Kidney epithelial cell (primary cell): ENCODE measurements at regions not wholly inside any gene's neighbourhood (a gene's known extent, or its start where the extent isn't known, plus 50 kb on each side); places are given as distances from the start of the nearest gene placed in this dataset.

Source experiments
- DNase-seq: peaks from one replicate; pipeline ENCODE4 v3.0.0-alpha.2; 2010; ENCODE audit warnings: low read depth
- H3K27me3 ChIP-seq: 2 replicates; pipeline ENCODE4 v1.6.0; 2011; ENCODE audit warnings: low read length; ENCODE audit not compliant: control insufficient read depth, insufficient read depth
- H3K36me3 ChIP-seq: 2 replicates; pipeline ENCODE4 v1.5.1; 2011; ENCODE audit warnings: low read length; ENCODE audit not compliant: control insufficient read depth, insufficient read depth
- H3K4me3 ChIP-seq: 2 replicates; pipeline ENCODE4 v1.5.1; 2011; ENCODE audit warnings: low read depth, mild to moderate bottlenecking, control low read depth, low read length
- CTCF ChIP-seq: IDR thresholded peaks from 2 replicates; pipeline ENCODE4 v1.5.1; 2011; ENCODE audit warnings: mild to moderate bottlenecking, moderate library complexity, low read length, control low read depth, inconsistent platforms; ENCODE audit not compliant: insufficient read depth, poor library complexity, severe bottlenecking

DNA sequence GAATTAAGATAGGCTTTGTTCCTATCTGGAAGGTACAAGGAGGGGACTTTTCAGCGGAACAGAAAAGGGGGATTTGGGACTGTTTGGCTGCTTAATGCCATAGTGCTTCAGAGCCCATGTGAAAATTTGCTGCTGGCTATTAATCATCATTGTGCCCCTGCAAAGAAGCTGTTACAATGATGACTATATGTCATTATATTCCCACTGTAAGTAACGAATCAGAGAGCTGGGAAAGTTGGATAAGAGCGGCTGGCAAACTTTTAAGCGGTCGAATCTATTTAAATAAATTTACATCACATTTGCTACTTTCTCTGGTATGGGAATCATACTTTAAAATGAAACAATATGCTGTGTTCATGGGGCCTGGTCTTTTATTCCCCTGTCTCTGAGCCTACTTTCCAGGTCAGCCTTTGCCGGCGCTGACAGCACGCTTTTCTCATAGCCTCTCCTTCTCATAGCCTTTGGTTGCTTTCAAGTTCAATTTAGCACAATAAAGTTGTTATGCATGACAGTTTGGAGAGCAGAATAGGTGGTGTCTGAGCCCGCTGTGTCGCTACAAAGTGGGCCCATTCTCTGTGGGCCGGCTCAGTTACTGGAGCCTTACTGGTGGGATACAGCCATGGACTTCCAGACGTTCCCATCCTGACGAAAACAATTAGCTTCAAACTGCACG, 271.2 kb upstream of the TMEM161B start:
- Histone ChIP-seq H3K27me3 (peaks cover 6% of the 10 kb centered on the region), H3K4me3 (no peak overlapping the region), H3K36me3 (no peaks in the 10 kb centered on the region)
- no peak for DNase-seq
- no peak for TF ChIP-seq CTCF

- TF ChIP-seq CTCF, result no peak
- DNase-seq, result no peak
- no peak overlapping the region for H3K4me3 ChIP-seq
- H3K27me3 ChIP-seq, result peaks cover 6% of the 10 kb centered on the region
- H3K36me3 ChIP-seq, result no peaks in the 10 kb centered on the region
Observed at GRCh38 chr5:88539026-88539425, 270.4 kb upstream of the TMEM161B start.

- no peak for DNase-seq
- no peak for TF ChIP-seq CTCF
- Histone ChIP-seq H3K36me3 (no peaks in the 10 kb centered on the region), H3K4me3 (no peak overlapping the region), H3K27me3 (peaks cover 6% of the 10 kb centered on the region)
Observed at GRCh38 chr5:88536146-88536545, 267.5 kb upstream of the TMEM161B start.

GRCh38 chr5:88524941-88525340, 256.3 kb upstream of the TMEM161B start:
- no peak for TF ChIP-seq CTCF
- no peak for DNase-seq
- H3K27me3 ChIP-seq, result no peaks in the 10 kb centered on the region
- no peaks in the 10 kb centered on the region for H3K36me3 ChIP-seq
- no peak overlapping the region for H3K4me3 ChIP-seq

DNA sequence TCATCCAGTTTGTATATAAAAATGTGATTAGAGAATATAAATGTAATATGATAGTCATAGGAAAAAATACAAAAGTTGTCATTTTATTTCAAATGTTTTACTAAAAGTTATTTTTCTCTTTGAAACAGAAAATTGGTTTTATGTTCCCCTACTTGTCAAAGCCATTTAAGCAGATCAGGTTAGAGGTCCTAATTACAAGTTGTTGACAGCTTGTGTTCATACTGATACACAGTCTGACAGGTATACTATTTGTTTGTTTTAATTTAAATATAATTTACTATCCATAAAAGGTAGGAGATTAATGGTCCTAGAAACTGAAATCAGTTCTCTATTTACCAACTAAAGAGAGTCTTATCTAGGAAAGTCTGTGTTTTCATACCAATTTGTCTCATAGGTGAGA, 250.4 kb upstream of the TMEM161B start:
- no peak for DNase-seq
- TF ChIP-seq CTCF, result no peak
- H3K27me3 ChIP-seq, result no peaks in the 10 kb centered on the region

More for the DNA sequence above, 250.4 kb upstream of the TMEM161B start:
- Histone ChIP-seq H3K36me3 (no peaks in the 10 kb centered on the region), H3K4me3 (no peak overlapping the region)
